Ishikawa (cell line): ENCODE measurements at regions not wholly inside any gene's neighbourhood (a gene's known extent, or its start where the extent isn't known, plus 50 kb on each side); places are given as distances from the start of the nearest gene placed in this dataset.

Source experiments
- RAD21 ChIP-seq: IDR thresholded peaks from 2 replicates; pipeline ENCODE4 v1.6.1; 2012; ENCODE audit warnings: low read depth
- TAF1 ChIP-seq: IDR thresholded peaks from 2 replicates; pipeline ENCODE4 v1.6.1; 2012; ENCODE audit warnings: low read depth, mild to moderate bottlenecking
- TCF12 ChIP-seq: IDR thresholded peaks from 2 replicates; pipeline ENCODE4 v1.6.1; 2012; ENCODE audit warnings: low read depth
- YY1 ChIP-seq: IDR thresholded peaks from 2 replicates; pipeline ENCODE4 v1.6.1; 2012; ENCODE audit warnings: low read depth
- TF ChIP-seq, protein P1 (sequence below): IDR thresholded peaks from 2 replicates; pipeline ENCODE4 v1.6.1; 2012

GRCh38 chr1:39116116-39116607 lies 88.3 kb upstream of the MACF1 start:
- TF ChIP-seq TAF1 (no peak), TCF12 (no peak), RAD21 (no peak), YY1 (no peak)
- TF ChIP-seq, protein P1, sequence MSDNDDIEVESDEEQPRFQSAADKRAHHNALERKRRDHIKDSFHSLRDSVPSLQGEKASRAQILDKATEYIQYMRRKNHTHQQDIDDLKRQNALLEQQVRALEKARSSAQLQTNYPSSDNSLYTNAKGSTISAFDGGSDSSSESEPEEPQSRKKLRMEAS, result no peak
